ENCODE measurements at regions not wholly inside any gene's neighbourhood (a gene's known extent, or its start where the extent isn't known, plus 50 kb on each side); places are given as distances from the start of the nearest gene placed in this dataset.
"Not testable (repeated sequence)": the region's sequence is repeated elsewhere in the genome, so short reads cannot be mapped to it uniquely, and the experiment has no call there.

- CTCF ChIA-PET, result not testable (repeated sequence)
These were observed 439.3 kb upstream of the ADGRB3 start for GRCh38 chr6:68195753-68196152.

GRCh38 chr6:68194846-68195478, 440.1 kb upstream of the ADGRB3 start:
- POLR2A ChIA-PET, result no interaction called here
- CTCF ChIA-PET, result no interaction called here
- Mint-ChIP-seq H3K27me3 (no peaks in the 10 kb centered on the region), H3K9me3 (no peaks in the 10 kb centered on the region), H3K27ac (no peak overlapping the region), H3K4me3 (no peak overlapping the region), H3K36me3 (ENCODE audit: low read depth) (no peaks in the 10 kb centered on the region), H3K4me1 (no peaks in the 10 kb centered on the region)
- DNase-seq, result no peak

More at GRCh38 chr6:68195753-68196152, 439.3 kb upstream of the ADGRB3 start:
- H3K9me3 Mint-ChIP-seq; POLR2A ChIA-PET; DNase-seq; H3K4me1 Mint-ChIP-seq; H3K27me3 Mint-ChIP-seq; H3K4me3 Mint-ChIP-seq; H3K36me3 Mint-ChIP-seq (ENCODE audit: low read depth); H3K27ac Mint-ChIP-seq: not testable (repeated sequence)

- no peaks in the 10 kb centered on the region for H3K4me1 Mint-ChIP-seq
- no peak overlapping the region for H3K4me3 Mint-ChIP-seq
- H3K27me3 Mint-ChIP-seq, result no peaks in the 10 kb centered on the region
- H3K27ac Mint-ChIP-seq, result no peak overlapping the region
- CTCF ChIA-PET, result no interaction called here
- POLR2A ChIA-PET, result no interaction called here
- no peaks in the 10 kb centered on the region for H3K9me3 Mint-ChIP-seq
- no peak for DNase-seq
- H3K36me3 Mint-ChIP-seq (ENCODE audit: low read depth), result no peaks in the 10 kb centered on the region
These were observed 442.1 kb upstream of the ADGRB3 start for GRCh38 chr6:68192988-68193387.

GRCh38 chr6:68189217-68189815, 445.8 kb upstream of the ADGRB3 start:
- H3K36me3 Mint-ChIP-seq (ENCODE audit: low read depth), result no peaks in the 10 kb centered on the region
- ChIA-PET POLR2A (no interaction called here), CTCF (no interaction called here)
- DNase-seq, result no peak
- H3K4me1 Mint-ChIP-seq, result no peaks in the 10 kb centered on the region
- H3K27me3 Mint-ChIP-seq, result no peaks in the 10 kb centered on the region
- no peaks in the 10 kb centered on the region for H3K9me3 Mint-ChIP-seq
- H3K4me3 Mint-ChIP-seq, result no peak overlapping the region
- no peak overlapping the region for H3K27ac Mint-ChIP-seq

- no peak overlapping the region for H3K27ac Mint-ChIP-seq
- H3K36me3 Mint-ChIP-seq (ENCODE audit: low read depth), result no peaks in the 10 kb centered on the region
- H3K4me3 Mint-ChIP-seq, result no peak overlapping the region
- CTCF ChIA-PET, result no interaction called here
- H3K4me1 Mint-ChIP-seq, result no peaks in the 10 kb centered on the region
- no peak for DNase-seq
- POLR2A ChIA-PET, result no interaction called here
- peaks cover 2% of the 10 kb centered on the region for H3K9me3 Mint-ChIP-seq
- H3K27me3 Mint-ChIP-seq, result no peaks in the 10 kb centered on the region
These were observed 448.2 kb upstream of the ADGRB3 start for GRCh38 chr6:68186870-68187269.

GRCh38 chr6:68182386-68182785, 452.7 kb upstream of the ADGRB3 start:
- ChIA-PET POLR2A (no interaction called here), CTCF (no interaction called here)
- no peak for DNase-seq
- no peak overlapping the region for H3K4me3 Mint-ChIP-seq
- no peaks in the 10 kb centered on the region for H3K36me3 Mint-ChIP-seq (ENCODE audit: low read depth)
- H3K9me3 Mint-ChIP-seq, result peaks cover 3% of the 10 kb centered on the region
- no peaks in the 10 kb centered on the region for H3K27me3 Mint-ChIP-seq
- H3K27ac Mint-ChIP-seq, result no peak overlapping the region
- H3K4me1 Mint-ChIP-seq, result no peaks in the 10 kb centered on the region

GRCh38 chr6:68181027-68181426, 454.1 kb upstream of the ADGRB3 start:
- CTCF ChIA-PET; POLR2A ChIA-PET; H3K27ac Mint-ChIP-seq; H3K9me3 Mint-ChIP-seq; DNase-seq; H3K36me3 Mint-ChIP-seq (ENCODE audit: low read depth); H3K27me3 Mint-ChIP-seq; H3K4me1 Mint-ChIP-seq; H3K4me3 Mint-ChIP-seq: not testable (repeated sequence)

GRCh38 chr6:68173616-68174015, 461.5 kb upstream of the ADGRB3 start:
- H3K4me3 Mint-ChIP-seq, result no peak overlapping the region
- no peaks in the 10 kb centered on the region for H3K36me3 Mint-ChIP-seq (ENCODE audit: low read depth)
- H3K9me3 Mint-ChIP-seq, result peaks cover 3% of the 10 kb centered on the region
- H3K27ac Mint-ChIP-seq, result no peak overlapping the region
- ChIA-PET CTCF (no interaction called here), POLR2A (no interaction called here)
- DNase-seq, result no peak
- no peaks in the 10 kb centered on the region for H3K27me3 Mint-ChIP-seq
- H3K4me1 Mint-ChIP-seq, result no peaks in the 10 kb centered on the region

GRCh38 chr6:68169922-68170321, 465.2 kb upstream of the ADGRB3 start:
- Mint-ChIP-seq H3K36me3 (ENCODE audit: low read depth) (no peaks in the 10 kb centered on the region), H3K27ac (no peak overlapping the region), H3K4me1 (no peaks in the 10 kb centered on the region), H3K4me3 (no peak overlapping the region), H3K9me3 (peaks cover 4% of the 10 kb centered on the region), H3K27me3 (no peaks in the 10 kb centered on the region)
- no peak for DNase-seq
- ChIA-PET CTCF (no interaction called here), POLR2A (no interaction called here)

- DNase-seq, result no peak
- POLR2A ChIA-PET, result no interaction called here
These were observed 467.5 kb upstream of the ADGRB3 start for GRCh38 chr6:68167604-68168003.

GRCh38 chr6:68160812-68161211, 474.3 kb upstream of the ADGRB3 start:
- H3K4me1 Mint-ChIP-seq; H3K27me3 Mint-ChIP-seq; POLR2A ChIA-PET; H3K4me3 Mint-ChIP-seq; H3K27ac Mint-ChIP-seq; H3K36me3 Mint-ChIP-seq (ENCODE audit: low read depth); CTCF ChIA-PET; DNase-seq: not testable (repeated sequence)
- H3K9me3 Mint-ChIP-seq, result peaks cover 12% of the 10 kb centered on the region

More at GRCh38 chr6:68167604-68168003, 467.5 kb upstream of the ADGRB3 start:
- CTCF ChIA-PET, result no interaction called here
- Mint-ChIP-seq H3K4me3 (no peak overlapping the region), H3K27ac (no peak overlapping the region), H3K27me3 (no peaks in the 10 kb centered on the region), H3K9me3 (peaks cover 4% of the 10 kb centered on the region), H3K36me3 (ENCODE audit: low read depth) (no peaks in the 10 kb centered on the region), H3K4me1 (no peaks in the 10 kb centered on the region)

- Mint-ChIP-seq H3K27me3 (no peaks in the 10 kb centered on the region), H3K36me3 (ENCODE audit: low read depth) (no peaks in the 10 kb centered on the region), H3K9me3 (peaks cover 12% of the 10 kb centered on the region), H3K4me1 (no peaks in the 10 kb centered on the region), H3K4me3 (no peak overlapping the region), H3K27ac (no peak overlapping the region)
- ChIA-PET CTCF (no interaction called here), POLR2A (no interaction called here)
- no peak for DNase-seq
These were observed 474.7 kb upstream of the ADGRB3 start for GRCh38 chr6:68160348-68160747.

GRCh38 chr6:68159433-68159832, 475.6 kb upstream of the ADGRB3 start:
- DNase-seq, result no peak
- Mint-ChIP-seq H3K4me1 (no peaks in the 10 kb centered on the region), H3K4me3 (no peak overlapping the region), H3K9me3 (peaks cover 13% of the 10 kb centered on the region), H3K27ac (no peak overlapping the region), H3K27me3 (no peaks in the 10 kb centered on the region), H3K36me3 (ENCODE audit: low read depth) (no peaks in the 10 kb centered on the region)
- POLR2A ChIA-PET, result no interaction called here
- CTCF ChIA-PET, result no interaction called here

GRCh38 chr6:68158256-68158655, 476.8 kb upstream of the ADGRB3 start:
- Mint-ChIP-seq H3K36me3 (ENCODE audit: low read depth) (no peaks in the 10 kb centered on the region), H3K27ac (no peak overlapping the region), H3K4me3 (no peak overlapping the region), H3K27me3 (no peaks in the 10 kb centered on the region), H3K4me1 (no peaks in the 10 kb centered on the region), H3K9me3 (peaks cover 18% of the 10 kb centered on the region)
- ChIA-PET POLR2A (no interaction called here), CTCF (no interaction called here)
- DNase-seq, result no peak
